ENCODE measurements at regions not wholly inside any gene's neighbourhood (a gene's known extent, or its start where the extent isn't known, plus 50 kb on each side); places are given as distances from the start of the nearest gene placed in this dataset.

DNA sequence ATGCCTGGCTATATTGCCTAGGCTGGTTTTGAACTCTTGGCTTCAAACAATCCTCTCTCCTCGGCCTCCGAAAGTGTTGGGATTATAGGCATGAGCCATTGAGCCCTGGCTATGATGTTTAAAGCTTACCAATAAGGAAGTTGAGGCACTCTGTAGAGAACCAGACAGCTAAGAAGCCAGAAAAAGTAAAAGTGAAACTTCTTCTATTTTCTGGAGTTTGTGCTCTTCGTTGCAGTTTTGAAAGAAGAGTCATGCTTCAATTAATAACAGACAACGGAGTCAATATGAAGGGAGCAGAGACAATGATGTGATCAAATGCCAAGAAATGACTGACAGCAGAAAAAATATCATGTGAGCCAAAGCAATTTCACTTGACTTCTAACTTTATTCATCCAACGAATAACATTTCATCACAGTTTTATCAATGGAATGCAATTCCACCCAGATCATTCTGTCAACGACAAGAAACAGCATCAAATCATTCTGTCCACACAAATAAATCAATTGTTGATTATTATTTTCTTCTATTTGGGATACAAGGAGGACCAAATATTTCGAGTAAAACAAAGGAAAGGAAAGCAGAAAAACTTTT, 175.5 kb upstream of the CELF4 start:
- no peaks in the 10 kb centered on the region for H3K4me1 Mint-ChIP-seq (ENCODE audit: low read depth, unreplicated experiment)
- ChIA-PET POLR2A (no interaction called here), CTCF (no interaction called here)
- DNase-seq = no peak
- no peaks in the 10 kb centered on the region for H3K36me3 Mint-ChIP-seq (ENCODE audit: insufficient read depth, unreplicated experiment)
- no peaks in the 10 kb centered on the region for H3K9me3 Mint-ChIP-seq (ENCODE audit: unreplicated experiment)
- TF ChIP-seq CTCF (IDR thresholded peaks at IDR 0.05; ENCODE audit: insufficient read depth in 1 of 2, low read depth in 1 of 2, low read length in 1 of 2, severe bottlenecking in 1 of 2, unreplicated experiment in 1 of 2) = no peak
- intact Hi-C loops (cut with micrococcal nuclease; ENCODE audit: unreplicated experiment) = no loop called here
- H3K27me3 Mint-ChIP-seq (ENCODE audit: insufficient read depth, unreplicated experiment) = peaks cover 4% of the 10 kb centered on the region
- Histone ChIP-seq H3K4me1 (no peaks in the 10 kb centered on the region), H3K9me3 (no peaks in the 10 kb centered on the region), H3K27me3 (replicated peaks; ENCODE audit: control insufficient read depth, insufficient read depth, low read length) (no peaks in the 10 kb centered on the region), H3K4me3 (ENCODE audit: low read depth, low read length) (no peak overlapping the region), H3K36me3 (ENCODE audit: control insufficient read depth, insufficient read depth, low read length) (no peaks in the 10 kb centered on the region)
- no peak overlapping the region for H3K27ac Mint-ChIP-seq (ENCODE audit: unreplicated experiment)
- BruUV-seq (replicated peaks) = no TSS peak
- no peak overlapping the region for H3K4me3 Mint-ChIP-seq (ENCODE audit: unreplicated experiment)

DNA sequence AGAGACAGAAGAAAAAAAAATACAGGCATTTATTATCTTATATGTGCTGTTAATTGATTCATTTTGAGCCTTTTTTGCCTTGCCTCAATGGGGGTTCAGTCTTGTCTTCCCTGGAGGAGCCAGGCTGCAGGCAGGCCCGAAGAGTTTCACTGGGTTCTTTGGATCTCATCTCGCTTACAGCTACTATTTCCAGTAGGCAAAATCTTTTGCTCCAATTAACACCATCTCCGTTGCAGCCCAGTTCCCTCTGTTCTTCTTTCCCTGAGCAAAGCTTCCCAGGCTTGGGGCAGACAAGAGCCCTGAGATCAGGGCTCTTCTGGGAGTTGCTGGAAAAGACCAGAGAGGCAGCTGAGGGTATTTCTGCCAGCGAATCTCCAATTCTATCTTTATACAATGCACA, 168.8 kb upstream of the CELF4 start:
- Mint-ChIP-seq H3K27me3 (ENCODE audit: insufficient read depth, unreplicated experiment) (peaks cover 11% of the 10 kb centered on the region), H3K4me3 (ENCODE audit: unreplicated experiment) (no peak overlapping the region), H3K4me1 (ENCODE audit: low read depth, unreplicated experiment) (no peaks in the 10 kb centered on the region), H3K27ac (ENCODE audit: unreplicated experiment) (no peak overlapping the region), H3K36me3 (ENCODE audit: insufficient read depth, unreplicated experiment) (no peaks in the 10 kb centered on the region), H3K9me3 (ENCODE audit: unreplicated experiment) (no peaks in the 10 kb centered on the region)
- POLR2A ChIA-PET = no interaction called here
- no peaks in the 10 kb centered on the region for H3K27me3 ChIP-seq (replicated peaks; ENCODE audit: control insufficient read depth, insufficient read depth, low read length)
- no TSS peak for BruUV-seq (replicated peaks)
- no peaks in the 10 kb centered on the region for H3K9me3 ChIP-seq
- intact Hi-C loops (cut with micrococcal nuclease; ENCODE audit: unreplicated experiment) = no loop called here
- no peaks in the 10 kb centered on the region for H3K4me1 ChIP-seq
- no peaks in the 10 kb centered on the region for H3K36me3 ChIP-seq (ENCODE audit: control insufficient read depth, insufficient read depth, low read length)
- TF ChIP-seq CTCF (IDR thresholded peaks at IDR 0.05; ENCODE audit: insufficient read depth in 1 of 2, low read depth in 1 of 2, low read length in 1 of 2, severe bottlenecking in 1 of 2, unreplicated experiment in 1 of 2) = no peak
- no peak overlapping the region for H3K4me3 ChIP-seq (ENCODE audit: low read depth, low read length)
- CTCF ChIA-PET = no interaction called here
- no peak for DNase-seq

- Mint-ChIP-seq H3K27me3 (ENCODE audit: insufficient read depth, unreplicated experiment) (peaks cover 14% of the 10 kb centered on the region), H3K9me3 (ENCODE audit: unreplicated experiment) (no peaks in the 10 kb centered on the region), H3K36me3 (ENCODE audit: insufficient read depth, unreplicated experiment) (no peaks in the 10 kb centered on the region), H3K4me1 (ENCODE audit: low read depth, unreplicated experiment) (no peaks in the 10 kb centered on the region), H3K4me3 (ENCODE audit: unreplicated experiment) (no peak overlapping the region), H3K27ac (ENCODE audit: unreplicated experiment) (no peak overlapping the region)
- Histone ChIP-seq H3K9me3 (no peaks in the 10 kb centered on the region), H3K36me3 (ENCODE audit: control insufficient read depth, insufficient read depth, low read length) (no peaks in the 10 kb centered on the region), H3K4me1 (no peaks in the 10 kb centered on the region), H3K27me3 (replicated peaks; ENCODE audit: control insufficient read depth, insufficient read depth, low read length) (no peaks in the 10 kb centered on the region), H3K4me3 (ENCODE audit: low read depth, low read length) (no peak overlapping the region)
- intact Hi-C loops (cut with micrococcal nuclease; ENCODE audit: unreplicated experiment) = no loop called here
- no peak for TF ChIP-seq CTCF (IDR thresholded peaks at IDR 0.05; ENCODE audit: insufficient read depth in 1 of 2, low read depth in 1 of 2, low read length in 1 of 2, severe bottlenecking in 1 of 2, unreplicated experiment in 1 of 2)
- ChIA-PET POLR2A (no interaction called here), CTCF (no interaction called here)
- DNase-seq = no peak
- BruUV-seq (replicated peaks) = no TSS peak
Measured at GRCh38 chr18:37729716-37730115, 164.1 kb upstream of the CELF4 start.

Measured in Caco-2 (cell line).